ENCODE measurements at regions not wholly inside any gene's neighbourhood (a gene's known extent, or its start where the extent isn't known, plus 50 kb on each side); places are given as distances from the start of the nearest gene placed in this dataset.

GRCh38 chr5:109945723-109946480 lies 256.2 kb downstream of the MAN2A1 start:
- DNase-seq: no peak

GRCh38 chr5:109946610-109947009 lies 256.9 kb downstream of the MAN2A1 start:
- no peak for DNase-seq

GRCh38 chr5:109947667-109948066 lies 257.9 kb downstream of the MAN2A1 start:
- no peak for DNase-seq

- no peak for DNase-seq
These were observed 260.9 kb downstream of the MAN2A1 start for GRCh38 chr5:109950634-109951033.

GRCh38 chr5:109951348-109951747 lies 261.6 kb downstream of the MAN2A1 start:
- DNase-seq: no peak

GRCh38 chr5:109951758-109952157 lies 262.0 kb downstream of the MAN2A1 start:
- DNase-seq: no peak

- DNase-seq: no peak
These were observed 264.0 kb downstream of the MAN2A1 start for GRCh38 chr5:109953761-109954160.

- no peak for DNase-seq
These were observed 267.2 kb downstream of the MAN2A1 start for GRCh38 chr5:109956884-109957283.

- DNase-seq: no peak
These were observed 268.4 kb downstream of the MAN2A1 start for GRCh38 chr5:109958082-109958481.

GRCh38 chr5:109959652-109960051 lies 269.9 kb downstream of the MAN2A1 start:
- no peak for DNase-seq

- no peak for DNase-seq
These were observed 272.0 kb downstream of the MAN2A1 start for GRCh38 chr5:109961751-109962150.

GRCh38 chr5:109962882-109963603 lies 273.3 kb downstream of the MAN2A1 start:
- DNase-seq: no peak

GRCh38 chr5:109964136-109964535 lies 274.4 kb downstream of the MAN2A1 start:
- no peak for DNase-seq

GRCh38 chr5:109965634-109966033 lies 275.9 kb downstream of the MAN2A1 start:
- no peak for DNase-seq

- DNase-seq: no peak
These were observed 282.2 kb downstream of the MAN2A1 start for GRCh38 chr5:109971968-109972367.

GRCh38 chr5:109981979-109982378 lies 292.3 kb downstream of the MAN2A1 start:
- no peak for DNase-seq

- DNase-seq: no peak
These were observed 293.3 kb downstream of the MAN2A1 start for GRCh38 chr5:109982966-109983534.

GRCh38 chr5:109986726-109987125 lies 297.0 kb downstream of the MAN2A1 start:
- DNase-seq: no peak

- no peak for DNase-seq
These were observed 297.6 kb downstream of the MAN2A1 start for GRCh38 chr5:109987355-109987754.

- DNase-seq: no peak
These were observed 298.2 kb downstream of the MAN2A1 start for GRCh38 chr5:109987970-109988369.

GRCh38 chr5:109989161-109989560 lies 299.4 kb downstream of the MAN2A1 start:
- DNase-seq: no peak

GRCh38 chr5:109989994-109990722 lies 300.4 kb downstream of the MAN2A1 start:
- no peak for DNase-seq

- DNase-seq: no peak
These were observed 301.1 kb downstream of the MAN2A1 start for GRCh38 chr5:109990723-109991359.
